ENCODE measurements at regions not wholly inside any gene's neighbourhood (a gene's known extent, or its start where the extent isn't known, plus 50 kb on each side); places are given as distances from the start of the nearest gene placed in this dataset.

GRCh38 chr2:103781313-103781712 is 1019.5 kb downstream of the TMEM182 start:
- Histone ChIP-seq H3K36me3 (ENCODE audit: control insufficient read depth in 3 of 3, insufficient read depth in 3 of 3, low read length in 3 of 3) (no peaks in the 10 kb centered on the region), H3K27me3 (ENCODE audit: control insufficient read depth in 3 of 3, insufficient read depth in 3 of 3, low read length in 3 of 3) (no peaks in the 10 kb centered on the region), H3K9ac (ENCODE audit: low read depth in 1 of 3, low read length in 3 of 3) (no peak overlapping the region), H3K4me3 (ENCODE audit: low read length in 3 of 3) (no peak overlapping the region), H3K27ac (ENCODE audit: low read depth, low read length) (no peak overlapping the region), H3K9me3 (ENCODE audit: control insufficient read depth in 3 of 3, low read length in 3 of 3) (no peaks in the 10 kb centered on the region), H3K4me1 (ENCODE audit: control insufficient read depth in 3 of 3, insufficient read depth in 3 of 3, low read length in 3 of 3) (no peaks in the 10 kb centered on the region)

GRCh38 chr2:103784261-103784660 is 1022.4 kb downstream of the TMEM182 start:
- no peaks in the 10 kb centered on the region for H3K4me1 ChIP-seq (ENCODE audit: control insufficient read depth in 3 of 3, insufficient read depth in 3 of 3, low read length in 3 of 3)
- H3K4me3 ChIP-seq (ENCODE audit: low read length in 3 of 3), result no peak overlapping the region
- no peak overlapping the region for H3K9ac ChIP-seq (ENCODE audit: low read depth in 1 of 3, low read length in 3 of 3)
- H3K9me3 ChIP-seq (ENCODE audit: control insufficient read depth in 3 of 3, low read length in 3 of 3), result no peaks in the 10 kb centered on the region
- H3K27me3 ChIP-seq (ENCODE audit: control insufficient read depth in 3 of 3, insufficient read depth in 3 of 3, low read length in 3 of 3), result no peaks in the 10 kb centered on the region
- H3K27ac ChIP-seq (ENCODE audit: low read depth, low read length), result no peak overlapping the region
- H3K36me3 ChIP-seq (ENCODE audit: control insufficient read depth in 3 of 3, insufficient read depth in 3 of 3, low read length in 3 of 3), result no peaks in the 10 kb centered on the region

- no peaks in the 10 kb centered on the region for H3K27me3 ChIP-seq (ENCODE audit: control insufficient read depth in 3 of 3, insufficient read depth in 3 of 3, low read length in 3 of 3)
- no peaks in the 10 kb centered on the region for H3K4me1 ChIP-seq (ENCODE audit: control insufficient read depth in 3 of 3, insufficient read depth in 3 of 3, low read length in 3 of 3)
- H3K9ac ChIP-seq (ENCODE audit: low read depth in 1 of 3, low read length in 3 of 3), result no peak overlapping the region
- H3K4me3 ChIP-seq (ENCODE audit: low read length in 3 of 3), result no peak overlapping the region
- H3K27ac ChIP-seq (ENCODE audit: low read depth, low read length), result no peak overlapping the region
- H3K9me3 ChIP-seq (ENCODE audit: control insufficient read depth in 3 of 3, low read length in 3 of 3), result no peaks in the 10 kb centered on the region
- no peaks in the 10 kb centered on the region for H3K36me3 ChIP-seq (ENCODE audit: control insufficient read depth in 3 of 3, insufficient read depth in 3 of 3, low read length in 3 of 3)
These were observed 1023.6 kb downstream of the TMEM182 start for GRCh38 chr2:103785432-103785831.

- no peaks in the 10 kb centered on the region for H3K4me1 ChIP-seq (ENCODE audit: control insufficient read depth in 3 of 3, insufficient read depth in 3 of 3, low read length in 3 of 3)
- H3K36me3 ChIP-seq (ENCODE audit: control insufficient read depth in 3 of 3, insufficient read depth in 3 of 3, low read length in 3 of 3), result no peaks in the 10 kb centered on the region
- no peaks in the 10 kb centered on the region for H3K9me3 ChIP-seq (ENCODE audit: control insufficient read depth in 3 of 3, low read length in 3 of 3)
- no peak overlapping the region for H3K4me3 ChIP-seq (ENCODE audit: low read length in 3 of 3)
- H3K27me3 ChIP-seq (ENCODE audit: control insufficient read depth in 3 of 3, insufficient read depth in 3 of 3, low read length in 3 of 3), result no peaks in the 10 kb centered on the region
- no peak overlapping the region for H3K27ac ChIP-seq (ENCODE audit: low read depth, low read length)
- no peak overlapping the region for H3K9ac ChIP-seq (ENCODE audit: low read depth in 1 of 3, low read length in 3 of 3)
These were observed 1024.1 kb downstream of the TMEM182 start for GRCh38 chr2:103785956-103786355.

- H3K36me3 ChIP-seq (ENCODE audit: control insufficient read depth in 3 of 3, insufficient read depth in 3 of 3, low read length in 3 of 3), result no peaks in the 10 kb centered on the region
- no peak overlapping the region for H3K4me3 ChIP-seq (ENCODE audit: low read length in 3 of 3)
- H3K27ac ChIP-seq (ENCODE audit: low read depth, low read length), result no peak overlapping the region
- no peaks in the 10 kb centered on the region for H3K9me3 ChIP-seq (ENCODE audit: control insufficient read depth in 3 of 3, low read length in 3 of 3)
- H3K9ac ChIP-seq (ENCODE audit: low read depth in 1 of 3, low read length in 3 of 3), result no peak overlapping the region
- H3K4me1 ChIP-seq (ENCODE audit: control insufficient read depth in 3 of 3, insufficient read depth in 3 of 3, low read length in 3 of 3), result no peaks in the 10 kb centered on the region
- H3K27me3 ChIP-seq (ENCODE audit: control insufficient read depth in 3 of 3, insufficient read depth in 3 of 3, low read length in 3 of 3), result no peaks in the 10 kb centered on the region
These were observed 1026.6 kb downstream of the TMEM182 start for GRCh38 chr2:103788389-103788788.

- no peaks in the 10 kb centered on the region for H3K27me3 ChIP-seq (ENCODE audit: control insufficient read depth in 3 of 3, insufficient read depth in 3 of 3, low read length in 3 of 3)
- H3K9me3 ChIP-seq (ENCODE audit: control insufficient read depth in 3 of 3, low read length in 3 of 3), result no peaks in the 10 kb centered on the region
- no peak overlapping the region for H3K4me3 ChIP-seq (ENCODE audit: low read length in 3 of 3)
- no peak overlapping the region for H3K27ac ChIP-seq (ENCODE audit: low read depth, low read length)
- H3K4me1 ChIP-seq (ENCODE audit: control insufficient read depth in 3 of 3, insufficient read depth in 3 of 3, low read length in 3 of 3), result no peaks in the 10 kb centered on the region
- no peak overlapping the region for H3K9ac ChIP-seq (ENCODE audit: low read depth in 1 of 3, low read length in 3 of 3)
- H3K36me3 ChIP-seq (ENCODE audit: control insufficient read depth in 3 of 3, insufficient read depth in 3 of 3, low read length in 3 of 3), result no peaks in the 10 kb centered on the region
These were observed 1027.1 kb downstream of the TMEM182 start for GRCh38 chr2:103788951-103789350.

GRCh38 chr2:103789381-103790095 is 1027.7 kb downstream of the TMEM182 start:
- no peaks in the 10 kb centered on the region for H3K27me3 ChIP-seq (ENCODE audit: control insufficient read depth in 3 of 3, insufficient read depth in 3 of 3, low read length in 3 of 3)
- no peak overlapping the region for H3K27ac ChIP-seq (ENCODE audit: low read depth, low read length)
- H3K36me3 ChIP-seq (ENCODE audit: control insufficient read depth in 3 of 3, insufficient read depth in 3 of 3, low read length in 3 of 3), result no peaks in the 10 kb centered on the region
- no peak overlapping the region for H3K4me3 ChIP-seq (ENCODE audit: low read length in 3 of 3)
- no peak overlapping the region for H3K9ac ChIP-seq (ENCODE audit: low read depth in 1 of 3, low read length in 3 of 3)
- no peaks in the 10 kb centered on the region for H3K9me3 ChIP-seq (ENCODE audit: control insufficient read depth in 3 of 3, low read length in 3 of 3)
- H3K4me1 ChIP-seq (ENCODE audit: control insufficient read depth in 3 of 3, insufficient read depth in 3 of 3, low read length in 3 of 3), result no peaks in the 10 kb centered on the region

- Histone ChIP-seq H3K4me3 (ENCODE audit: low read length in 3 of 3) (no peak overlapping the region), H3K36me3 (ENCODE audit: control insufficient read depth in 3 of 3, insufficient read depth in 3 of 3, low read length in 3 of 3) (no peaks in the 10 kb centered on the region), H3K9me3 (ENCODE audit: control insufficient read depth in 3 of 3, low read length in 3 of 3) (no peaks in the 10 kb centered on the region), H3K27ac (ENCODE audit: low read depth, low read length) (no peak overlapping the region), H3K27me3 (ENCODE audit: control insufficient read depth in 3 of 3, insufficient read depth in 3 of 3, low read length in 3 of 3) (no peaks in the 10 kb centered on the region), H3K9ac (ENCODE audit: low read depth in 1 of 3, low read length in 3 of 3) (no peak overlapping the region), H3K4me1 (ENCODE audit: control insufficient read depth in 3 of 3, insufficient read depth in 3 of 3, low read length in 3 of 3) (no peaks in the 10 kb centered on the region)
These were observed 1030.2 kb downstream of the TMEM182 start for GRCh38 chr2:103792042-103792441.

- Histone ChIP-seq H3K27ac (ENCODE audit: low read depth, low read length) (no peak overlapping the region), H3K9ac (ENCODE audit: low read depth in 1 of 3, low read length in 3 of 3) (no peak overlapping the region), H3K27me3 (ENCODE audit: control insufficient read depth in 3 of 3, insufficient read depth in 3 of 3, low read length in 3 of 3) (no peaks in the 10 kb centered on the region), H3K4me1 (ENCODE audit: control insufficient read depth in 3 of 3, insufficient read depth in 3 of 3, low read length in 3 of 3) (no peaks in the 10 kb centered on the region), H3K4me3 (ENCODE audit: low read length in 3 of 3) (no peak overlapping the region), H3K36me3 (ENCODE audit: control insufficient read depth in 3 of 3, insufficient read depth in 3 of 3, low read length in 3 of 3) (no peaks in the 10 kb centered on the region), H3K9me3 (ENCODE audit: control insufficient read depth in 3 of 3, low read length in 3 of 3) (no peaks in the 10 kb centered on the region)
These were observed 1036.5 kb downstream of the TMEM182 start for GRCh38 chr2:103798291-103798690.

GRCh38 chr2:103804013-103804412 is 1042.2 kb downstream of the TMEM182 start:
- H3K9me3 ChIP-seq (ENCODE audit: control insufficient read depth in 3 of 3, low read length in 3 of 3), result no peaks in the 10 kb centered on the region
- H3K27ac ChIP-seq (ENCODE audit: low read depth, low read length), result no peak overlapping the region
- H3K36me3 ChIP-seq (ENCODE audit: control insufficient read depth in 3 of 3, insufficient read depth in 3 of 3, low read length in 3 of 3), result no peaks in the 10 kb centered on the region
- H3K4me1 ChIP-seq (ENCODE audit: control insufficient read depth in 3 of 3, insufficient read depth in 3 of 3, low read length in 3 of 3), result no peaks in the 10 kb centered on the region
- H3K9ac ChIP-seq (ENCODE audit: low read depth in 1 of 3, low read length in 3 of 3), result no peak overlapping the region
- H3K27me3 ChIP-seq (ENCODE audit: control insufficient read depth in 3 of 3, insufficient read depth in 3 of 3, low read length in 3 of 3), result no peaks in the 10 kb centered on the region
- H3K4me3 ChIP-seq (ENCODE audit: low read length in 3 of 3), result no peak overlapping the region

Data from skeletal muscle tissue (tissue), 3 donors.